OCI-M2 (cell line): ENCODE measurements at regions not wholly inside any gene's neighbourhood (a gene's known extent, or its start where the extent isn't known, plus 50 kb on each side); places are given as distances from the start of the nearest gene placed in this dataset.

Experiments
- DNase-seq: peaks from one replicate; lab custom pipeline; 2025; ENCODE audit not compliant: unreplicated experiment; lab: John Stamatoyannopoulos, UW

GRCh38 chr11:70715166-70715951 lies 317.0 kb downstream of the CTTN start:
- DNase-seq = no peak

GRCh38 chr11:70716216-70716615 lies 317.9 kb downstream of the CTTN start:
- no peak for DNase-seq

- no peak for DNase-seq
Observed at GRCh38 chr11:70716986-70717775, 318.9 kb downstream of the CTTN start.

- DNase-seq = no peak
Observed at GRCh38 chr11:70717936-70718595, 319.7 kb downstream of the CTTN start.

GRCh38 chr11:70719516-70719915 lies 321.2 kb downstream of the CTTN start:
- DNase-seq = no peak

- no peak for DNase-seq
Observed at GRCh38 chr11:70720281-70720680, 322.0 kb downstream of the CTTN start.

GRCh38 chr11:70721006-70721405 lies 322.7 kb downstream of the CTTN start:
- DNase-seq = no peak

- no peak for DNase-seq
Observed at GRCh38 chr11:70725278-70725677, 326.9 kb downstream of the CTTN start.

GRCh38 chr11:70725739-70726138 lies 327.4 kb downstream of the CTTN start:
- DNase-seq = no peak

GRCh38 chr11:70727021-70727420 lies 328.7 kb downstream of the CTTN start:
- no peak for DNase-seq

- DNase-seq = no peak
Observed at GRCh38 chr11:70727899-70728620, 329.7 kb downstream of the CTTN start.

- no peak for DNase-seq
Observed at GRCh38 chr11:70729949-70730348, 331.6 kb downstream of the CTTN start.

GRCh38 chr11:70730411-70730810 lies 332.1 kb downstream of the CTTN start:
- DNase-seq = no peak

GRCh38 chr11:70731271-70732022 lies 333.1 kb downstream of the CTTN start:
- no peak for DNase-seq

- no peak for DNase-seq
Observed at GRCh38 chr11:70732023-70732880, 333.9 kb downstream of the CTTN start.

GRCh38 chr11:70732881-70733196 lies 334.5 kb downstream of the CTTN start:
- DNase-seq = no peak

GRCh38 chr11:70733327-70734325 lies 335.3 kb downstream of the CTTN start:
- DNase-seq = no peak

GRCh38 chr11:70734379-70734778 lies 336.1 kb downstream of the CTTN start:
- no peak for DNase-seq
